H4 (cell line): ENCODE measurements at regions not wholly inside any gene's neighbourhood (a gene's known extent, or its start where the extent isn't known, plus 50 kb on each side); places are given as distances from the start of the nearest gene placed in this dataset.
"Not testable (repeated sequence)": the region's sequence is repeated elsewhere in the genome, so short reads cannot be mapped to it uniquely, and the experiment has no call there.

Source experiments
- DNase-seq: peaks from one replicate; pipeline ENCODE4 v3.0.0-alpha.2; 2015; ENCODE audit warnings: low spot score

DNA sequence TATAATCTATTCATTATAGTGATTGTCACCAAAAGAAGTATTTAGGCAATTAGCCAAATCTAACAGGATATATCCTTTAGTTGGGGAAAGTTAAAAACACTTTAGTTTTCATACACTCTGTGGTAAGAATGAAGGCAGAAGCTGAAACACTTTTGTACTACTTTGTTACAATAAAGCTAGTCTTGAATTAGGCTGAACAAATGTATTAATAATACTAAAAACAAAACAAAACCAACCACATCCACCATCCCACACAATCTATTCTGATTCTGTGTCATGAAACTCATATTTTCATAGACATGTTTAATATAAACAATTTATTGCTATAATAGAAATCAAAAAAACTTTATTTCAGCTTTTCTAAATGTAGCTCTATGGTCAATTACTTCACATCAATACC, 508.8 kb downstream of the ZEB2 start:
- DNase-seq, result no peak

DNA sequence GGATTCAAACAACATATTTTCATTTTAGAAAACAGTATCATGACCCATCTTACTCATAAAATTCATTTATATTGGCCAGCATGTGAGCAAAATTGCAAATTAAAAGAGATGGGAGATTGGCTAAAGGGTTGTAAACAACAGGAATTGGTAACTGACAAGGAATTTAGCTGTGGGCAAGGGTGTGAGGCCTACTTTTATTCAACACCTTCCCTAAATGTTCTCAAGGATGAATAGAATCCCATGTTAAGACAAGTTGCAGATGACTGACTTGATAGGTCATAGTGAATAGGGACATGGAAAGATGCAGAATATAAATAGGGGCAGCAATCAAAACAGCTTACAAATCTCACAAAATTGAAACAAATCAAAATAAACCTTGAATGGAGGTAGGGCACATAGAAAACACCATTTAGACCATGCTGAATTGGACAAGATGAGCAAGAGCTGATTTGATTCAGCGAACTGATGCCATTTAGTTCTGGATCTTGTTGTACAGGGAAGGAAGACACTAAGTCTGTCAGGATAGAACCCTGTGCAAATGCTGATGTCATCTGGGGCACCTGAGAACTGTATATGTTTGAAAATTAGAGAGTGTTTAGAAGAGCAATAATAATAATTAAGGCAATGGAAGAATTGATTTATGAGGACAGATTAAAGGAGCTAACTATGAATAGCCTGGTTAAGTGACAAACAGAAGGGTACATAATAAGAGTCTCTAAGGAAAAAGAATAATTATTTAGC, 509.7 kb downstream of the ZEB2 start:
- no peak for DNase-seq

DNA sequence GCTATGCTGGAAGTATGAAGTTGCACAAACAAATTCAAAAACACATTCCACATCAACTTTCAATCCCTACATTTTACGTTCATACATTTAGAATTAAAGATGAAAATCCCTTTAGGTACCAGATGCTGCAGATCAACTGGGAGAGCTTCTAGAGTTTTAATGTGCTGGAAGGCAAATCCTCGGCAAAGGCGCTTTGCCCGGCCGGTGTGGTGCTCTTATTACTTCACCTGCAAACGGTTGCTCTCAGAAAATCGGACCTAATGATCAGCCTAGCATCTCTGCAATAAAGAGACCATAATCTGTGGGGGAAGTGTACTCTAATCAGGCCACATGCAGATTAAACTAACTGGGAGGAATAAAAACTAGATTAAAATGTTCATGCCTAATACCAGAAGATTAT, 513.8 kb downstream of the ZEB2 start:
- DNase-seq, result no peak

DNA sequence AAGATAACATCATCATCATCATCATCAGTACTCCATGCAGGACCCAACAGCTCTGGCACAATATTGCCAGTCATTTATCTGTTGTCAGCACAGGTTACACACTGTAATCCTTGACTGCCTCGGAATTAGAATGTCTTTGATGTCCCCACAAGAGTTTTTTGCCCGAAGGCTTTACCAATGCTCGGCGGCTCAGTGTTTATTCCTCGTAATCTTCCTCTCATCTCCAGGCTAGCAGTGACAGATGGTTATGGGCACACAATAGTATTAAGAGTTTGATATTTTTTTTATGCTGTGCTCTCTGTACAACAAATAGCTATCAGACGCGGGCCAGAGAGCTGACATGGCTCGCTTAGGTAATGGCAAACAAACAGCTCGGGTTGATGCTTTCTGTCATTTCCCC, 515.2 kb downstream of the ZEB2 start:
- DNase-seq, result no peak

DNA sequence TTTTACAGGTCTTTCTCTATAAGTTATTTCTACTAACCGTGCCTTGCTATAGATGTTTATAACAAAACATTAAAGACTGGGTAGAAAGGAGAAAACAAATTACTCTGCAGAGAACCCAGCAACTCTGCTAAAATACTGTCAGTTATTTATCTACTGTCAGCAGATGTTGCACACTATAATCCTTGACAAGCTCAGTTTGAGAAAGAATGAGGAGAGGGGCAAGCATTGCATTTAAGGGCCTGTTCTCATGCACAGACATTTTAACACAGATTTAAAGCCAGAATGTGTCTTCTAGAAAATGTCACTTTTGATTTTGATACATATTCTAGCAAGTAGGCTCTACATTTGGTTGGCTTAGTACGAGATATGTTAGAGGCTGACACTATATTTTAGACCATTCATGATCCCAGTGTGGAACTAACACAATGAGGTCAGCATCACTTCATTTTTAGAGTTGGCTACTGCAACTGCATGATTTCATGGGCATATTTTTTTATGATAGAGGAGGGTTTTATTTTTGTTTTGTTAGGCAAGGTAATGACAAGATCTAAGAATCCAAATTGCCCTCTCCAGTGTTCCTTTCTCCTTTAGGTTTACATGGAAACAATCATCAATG, 516.4 kb downstream of the ZEB2 start:
- no peak for DNase-seq

DNA sequence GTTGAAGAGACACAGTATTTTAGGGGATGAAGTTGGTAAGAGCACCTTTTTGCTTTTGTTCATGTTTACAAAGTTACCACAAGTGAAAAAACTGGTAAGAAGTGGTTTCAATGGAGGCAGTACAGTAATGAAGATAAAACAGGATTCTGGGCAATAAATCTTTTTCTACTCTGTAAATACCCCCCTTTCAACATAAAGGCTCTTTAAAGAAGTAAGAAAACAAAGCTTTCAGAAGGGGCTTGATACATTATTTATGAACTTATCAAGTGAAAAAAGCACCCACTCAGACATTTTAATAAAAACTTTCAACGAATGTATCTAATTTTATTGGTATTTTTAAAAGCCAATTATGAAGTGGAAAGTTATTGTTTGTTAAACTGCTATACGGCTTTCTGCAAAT, 522.9 kb downstream of the ZEB2 start:
- DNase-seq, result no peak

DNA sequence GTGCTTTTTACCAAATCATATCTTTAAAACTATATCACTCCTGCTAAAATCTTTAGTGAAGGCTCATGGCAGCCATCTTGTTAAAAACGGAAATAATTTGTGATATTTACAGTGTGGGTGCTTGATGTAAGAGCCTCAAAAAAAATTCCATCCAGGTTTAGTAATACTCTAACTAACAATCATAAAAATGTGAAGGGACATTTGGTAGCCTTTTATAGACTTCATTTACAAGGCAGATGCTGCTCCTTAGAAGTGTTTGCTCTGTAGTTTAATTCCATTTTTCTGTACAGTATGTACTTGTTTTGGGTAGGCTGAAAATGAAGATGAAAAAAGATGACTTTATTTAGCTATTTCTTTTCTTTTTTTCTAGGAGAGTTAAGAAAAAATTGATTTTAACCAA, 525.0 kb downstream of the ZEB2 start:
- no peak for DNase-seq

DNA sequence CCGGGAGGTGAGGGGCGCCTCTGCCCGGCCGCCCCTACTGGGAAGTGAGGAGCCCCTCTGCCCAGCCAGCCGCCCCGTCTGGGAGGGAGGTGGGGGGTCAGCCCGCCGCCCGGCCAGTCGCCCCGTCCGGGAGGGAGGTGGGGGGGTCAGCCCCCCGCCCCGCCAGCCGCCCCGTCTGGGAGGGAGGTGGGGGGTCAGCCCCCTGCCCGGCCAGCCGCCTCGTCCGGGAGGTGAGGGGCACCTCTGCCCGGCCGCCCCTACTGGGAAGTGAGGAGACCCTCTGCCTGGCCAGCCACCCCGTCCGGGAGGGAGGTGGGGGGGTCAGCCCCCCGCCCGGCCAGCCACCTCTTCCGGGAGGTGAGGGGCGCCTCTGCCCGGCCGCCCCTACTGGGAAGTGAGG, 528.3 kb downstream of the ZEB2 start:
- not testable (repeated sequence) for DNase-seq

DNA sequence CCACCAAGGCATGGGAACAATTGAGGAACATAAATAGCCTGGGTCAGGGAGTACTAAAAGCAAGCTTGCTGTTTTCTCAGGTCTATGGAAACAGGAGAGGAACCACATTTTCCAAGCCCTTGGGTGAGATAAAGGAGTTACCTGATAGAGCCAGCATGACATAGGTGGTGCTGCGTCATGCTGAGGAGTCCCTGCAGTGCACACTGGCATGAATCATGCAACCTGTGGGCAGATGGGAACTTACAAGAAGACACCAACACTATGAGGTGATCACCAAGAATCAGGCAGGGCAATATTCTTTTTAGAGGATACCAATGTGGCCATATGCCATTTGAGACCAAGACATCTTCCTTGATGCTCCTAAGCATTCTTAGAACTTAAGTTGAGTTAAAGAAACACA, 531.8 kb downstream of the ZEB2 start:
- no peak for DNase-seq

DNA sequence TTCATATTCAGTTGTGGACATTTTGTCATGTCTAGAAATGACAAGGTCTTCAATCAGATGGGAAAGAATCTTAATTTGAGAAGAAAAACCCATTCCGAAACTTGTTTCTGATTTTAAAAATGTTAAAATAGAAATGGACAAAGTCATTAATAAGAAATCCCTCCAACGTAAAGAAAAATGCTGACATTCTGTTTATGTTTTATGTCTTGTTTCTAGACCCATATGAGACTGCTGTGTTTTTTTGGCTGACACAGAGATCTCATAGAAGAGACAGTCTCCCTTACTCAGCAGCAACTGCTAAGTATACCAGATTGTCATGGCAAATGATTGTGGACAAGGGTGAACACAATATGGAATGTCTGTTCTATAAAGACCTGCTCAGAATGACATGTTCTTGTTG, 538.5 kb downstream of the ZEB2 start:
- DNase-seq, result no peak

DNA sequence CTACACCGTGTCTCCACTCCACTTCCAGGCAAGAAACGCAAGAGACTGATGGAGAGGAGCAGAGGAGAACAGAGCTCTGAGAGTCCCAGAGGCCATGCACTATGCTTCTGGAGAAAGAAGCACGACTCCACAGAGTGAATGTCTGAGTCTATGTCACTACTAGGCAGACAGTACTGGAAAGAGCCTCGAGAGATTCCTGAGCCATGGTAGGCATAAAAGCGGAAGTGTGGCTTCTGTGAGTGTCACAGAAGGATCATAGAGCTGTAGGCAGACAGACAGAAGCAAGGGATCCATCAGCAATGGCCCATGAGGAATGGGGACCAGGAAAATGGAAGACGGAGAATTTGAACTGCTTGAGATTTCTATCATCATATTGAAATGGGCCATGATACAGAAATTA, 542.6 kb downstream of the ZEB2 start:
- no peak for DNase-seq

DNA sequence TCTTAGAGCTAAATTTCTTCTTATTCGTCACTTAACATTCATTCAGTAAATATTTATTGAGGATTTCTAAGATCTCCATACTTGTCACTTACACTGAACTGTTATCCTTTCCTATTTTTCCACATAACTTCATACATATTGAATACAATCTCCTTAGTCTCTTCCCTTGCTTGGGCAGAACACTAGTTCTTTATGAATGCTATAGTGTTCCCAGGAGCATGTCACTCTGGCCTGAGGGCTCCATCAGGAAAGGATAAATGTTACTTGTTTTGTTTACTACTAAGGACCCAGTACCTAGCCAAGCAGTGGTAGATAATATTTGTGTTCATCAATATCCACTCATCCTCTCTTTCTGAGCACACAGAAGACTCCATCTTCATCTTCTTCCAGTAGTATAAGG, 544.7 kb downstream of the ZEB2 start:
- no peak for DNase-seq

DNA sequence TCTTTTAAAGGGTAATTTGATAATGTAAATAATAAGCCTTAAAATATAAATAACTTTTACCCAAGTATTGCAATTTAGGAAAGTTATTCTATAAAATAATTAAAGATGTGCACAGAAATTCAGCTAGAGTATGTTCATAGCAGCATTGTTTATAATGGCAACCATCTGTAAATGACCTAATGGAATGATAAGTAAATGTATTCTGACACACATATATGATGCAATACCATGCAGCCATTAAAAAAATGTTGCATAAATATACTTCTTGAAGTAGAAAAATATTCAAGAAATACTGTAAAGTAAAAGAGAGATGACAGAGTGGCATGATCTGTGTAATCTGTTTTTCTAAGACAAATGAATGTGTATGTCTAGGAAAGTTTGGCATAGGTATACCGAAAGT, 545.7 kb downstream of the ZEB2 start:
- no peak for DNase-seq

DNA sequence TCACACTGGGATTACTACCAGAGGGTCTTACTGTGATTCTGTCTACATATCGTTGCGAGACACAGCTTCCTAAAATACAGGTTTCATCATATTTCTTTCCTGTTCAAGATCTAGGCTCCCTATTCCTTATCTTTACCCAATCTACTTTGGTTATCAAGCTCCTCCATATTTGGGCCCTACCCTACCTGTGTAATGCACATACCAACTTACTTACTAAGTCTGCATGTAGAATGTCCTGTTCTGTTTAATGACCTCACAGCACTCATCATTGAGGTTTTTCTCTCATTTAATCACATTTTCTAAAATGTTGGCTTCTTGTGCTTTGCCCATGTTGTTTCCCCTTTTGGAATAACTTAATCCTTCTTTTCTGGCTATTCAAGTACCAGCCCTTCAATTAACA, 551.1 kb downstream of the ZEB2 start:
- DNase-seq, result no peak

DNA sequence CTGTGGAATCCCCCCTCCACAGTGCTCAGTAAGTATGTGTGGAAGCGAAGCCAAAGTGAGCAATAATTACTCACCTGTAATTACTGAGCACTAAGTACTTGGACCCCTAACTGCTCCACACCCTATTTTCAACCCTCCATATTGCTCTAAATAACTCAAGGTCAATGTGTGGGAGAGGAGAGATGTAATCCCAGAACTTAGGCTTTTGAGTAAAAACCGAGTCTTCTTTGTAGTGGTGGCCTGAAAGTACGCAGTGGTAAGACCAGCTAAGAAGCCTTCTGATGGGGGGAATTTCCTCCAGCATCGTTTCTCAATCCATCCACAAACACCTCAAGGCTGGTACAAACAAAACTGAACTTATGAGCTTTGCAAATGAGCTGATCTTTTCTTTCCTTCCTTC, 551.6 kb downstream of the ZEB2 start:
- no peak for DNase-seq

DNA sequence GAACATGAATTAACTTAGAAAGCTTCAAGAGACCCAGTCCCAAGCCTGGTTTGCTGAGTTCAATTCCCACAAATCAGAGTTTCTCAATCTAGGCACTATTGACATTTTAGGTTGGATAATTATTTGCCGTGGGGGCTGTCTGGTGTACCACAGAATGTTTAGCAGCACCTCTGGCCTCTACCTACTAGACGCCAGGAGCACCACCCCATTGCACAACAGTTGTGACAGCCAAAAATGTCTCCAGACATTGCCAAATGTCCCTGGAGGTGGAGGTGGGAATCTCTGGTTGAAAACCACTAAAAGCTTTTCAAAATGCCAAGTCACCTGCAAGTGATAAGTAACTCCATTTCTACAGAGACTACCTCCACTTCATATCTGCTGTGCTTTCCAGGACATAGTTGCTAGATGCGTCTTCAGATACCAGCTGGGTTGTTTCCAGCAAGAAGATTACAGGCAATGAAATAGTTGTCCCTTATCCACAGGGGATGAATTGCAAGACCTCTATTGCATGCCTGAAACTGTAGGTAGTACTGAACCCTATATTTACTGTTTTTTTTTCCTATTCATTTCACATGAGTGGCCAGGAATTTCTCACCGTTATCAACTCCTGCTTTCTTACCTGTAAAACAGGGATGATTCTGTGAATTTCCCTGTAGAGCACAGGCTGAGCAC, 554.3 kb downstream of the ZEB2 start:
- DNase-seq, result no peak

DNA sequence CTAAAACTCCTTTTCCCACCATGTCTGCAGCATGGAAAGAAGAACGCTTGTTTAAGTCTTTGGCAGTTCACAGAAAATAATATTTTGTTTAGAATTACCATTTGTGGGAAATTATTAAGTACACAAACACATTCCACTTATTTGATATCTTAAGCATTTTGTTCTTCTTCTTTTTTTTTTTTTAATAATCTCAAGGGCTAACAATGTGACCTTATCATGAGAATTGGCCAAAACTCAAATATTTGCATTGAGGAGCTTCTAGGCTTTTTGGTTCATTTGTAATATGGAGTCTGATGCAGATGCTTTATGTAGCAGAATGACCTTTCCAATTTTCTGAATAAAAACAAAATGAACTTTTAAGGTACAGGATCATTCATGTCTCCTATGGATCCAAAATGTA, 555.0 kb downstream of the ZEB2 start:
- DNase-seq, result no peak

DNA sequence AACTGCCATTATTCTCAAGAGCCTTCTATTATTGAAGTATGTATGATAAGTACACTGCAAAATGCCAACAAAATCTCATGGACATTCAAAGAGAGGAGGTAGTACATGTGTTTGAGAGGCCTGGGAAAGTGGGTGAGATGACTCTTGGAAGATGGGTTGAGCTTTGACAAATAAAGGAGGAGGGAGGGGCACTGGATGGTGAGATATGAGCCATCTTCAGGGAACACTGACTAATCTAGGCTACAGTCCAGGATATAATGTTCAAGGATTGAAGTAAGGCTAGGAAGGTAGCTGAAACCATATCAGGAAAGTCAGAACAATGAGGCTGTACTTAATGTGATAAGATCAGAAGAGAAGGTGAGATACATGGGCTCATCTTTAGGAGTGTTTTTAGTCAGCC, 559.7 kb downstream of the ZEB2 start:
- DNase-seq, result no peak

DNA sequence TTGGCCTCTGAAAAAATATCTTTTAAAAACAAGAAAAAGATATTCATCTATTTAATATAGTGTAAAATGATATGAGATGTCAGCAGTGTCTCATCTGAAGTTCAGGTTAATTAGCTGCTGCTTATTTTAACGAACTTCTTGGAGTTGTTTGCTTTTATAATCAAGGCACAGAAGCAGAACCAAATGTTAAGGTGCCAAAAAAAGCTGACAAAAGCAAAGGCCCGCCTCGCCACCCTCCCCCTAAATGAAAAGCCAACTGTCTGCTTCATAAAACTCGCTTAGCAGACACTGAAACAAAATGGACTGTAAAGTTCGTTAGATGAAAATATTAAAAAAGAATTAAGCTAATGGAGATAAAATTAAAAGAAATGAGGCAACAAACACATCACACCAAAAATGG, 562.6 kb downstream of the ZEB2 start:
- no peak for DNase-seq

DNA sequence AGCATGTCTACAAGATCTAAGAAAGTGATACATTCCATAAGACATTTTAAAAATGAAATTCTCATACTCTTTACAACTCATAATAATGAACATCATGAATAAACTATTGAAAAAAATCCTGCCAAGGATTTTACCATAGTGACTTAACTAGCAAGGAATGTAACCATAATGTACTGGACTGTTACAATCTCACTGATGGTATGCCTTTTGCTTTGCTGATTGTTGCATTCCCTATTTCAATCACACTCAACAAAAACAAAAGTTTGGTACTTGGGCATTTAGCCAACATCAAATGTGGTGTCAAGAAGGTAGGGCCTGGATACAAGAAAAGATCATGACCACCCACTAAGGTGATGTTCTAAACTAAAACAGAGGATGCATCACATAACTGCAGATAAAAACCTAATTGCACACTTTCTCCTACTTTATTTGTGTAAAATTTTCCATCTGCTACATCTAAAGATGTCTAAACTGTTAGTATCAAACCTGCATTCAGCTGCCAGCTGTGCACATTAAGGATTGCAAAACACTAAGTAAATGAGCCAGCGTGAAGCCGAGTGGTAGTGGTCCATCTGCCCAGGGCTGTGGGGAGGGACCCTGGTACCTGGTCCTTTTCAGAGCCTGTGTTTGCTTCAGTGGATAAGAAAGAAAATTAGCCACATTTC, 564.4 kb downstream of the ZEB2 start:
- DNase-seq, result peak; percentile 20

DNA sequence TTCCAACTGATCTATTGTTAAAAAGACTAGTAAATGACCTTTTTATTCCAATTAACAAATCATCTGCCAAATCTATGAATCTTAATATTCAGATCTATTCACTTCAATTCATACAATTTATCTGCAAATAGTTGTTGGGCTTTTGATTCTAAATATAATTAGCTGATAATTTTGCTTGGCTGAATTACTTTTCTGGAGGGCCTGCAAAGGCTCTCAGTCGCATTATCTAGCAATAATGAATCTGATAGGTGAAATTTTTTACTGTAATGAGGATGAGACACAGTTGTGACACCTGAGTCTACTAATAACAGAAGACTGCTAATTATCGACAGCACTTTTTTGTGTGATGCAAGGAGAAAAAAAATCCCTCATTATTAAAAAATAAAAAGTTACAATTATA, 565.1 kb downstream of the ZEB2 start:
- DNase-seq, result no peak

DNA sequence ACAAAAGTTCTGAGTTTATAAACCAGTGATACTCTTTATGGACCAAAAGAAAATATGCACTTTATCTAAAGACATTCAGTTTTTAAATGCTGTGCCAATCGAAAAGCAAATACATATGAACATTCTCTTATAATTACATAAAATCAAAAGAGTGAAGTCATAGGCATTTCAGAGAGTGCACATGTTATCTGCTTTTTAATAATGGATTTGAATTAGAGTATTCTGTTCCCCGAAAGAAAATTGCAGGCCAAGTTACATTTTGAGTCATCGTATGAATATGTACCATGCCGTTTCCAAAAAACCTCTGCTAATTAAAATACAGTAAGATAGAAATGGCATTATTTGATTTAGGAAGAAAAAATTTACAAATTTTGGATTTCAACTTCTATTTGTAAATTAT, 565.7 kb downstream of the ZEB2 start:
- DNase-seq, result no peak

DNA sequence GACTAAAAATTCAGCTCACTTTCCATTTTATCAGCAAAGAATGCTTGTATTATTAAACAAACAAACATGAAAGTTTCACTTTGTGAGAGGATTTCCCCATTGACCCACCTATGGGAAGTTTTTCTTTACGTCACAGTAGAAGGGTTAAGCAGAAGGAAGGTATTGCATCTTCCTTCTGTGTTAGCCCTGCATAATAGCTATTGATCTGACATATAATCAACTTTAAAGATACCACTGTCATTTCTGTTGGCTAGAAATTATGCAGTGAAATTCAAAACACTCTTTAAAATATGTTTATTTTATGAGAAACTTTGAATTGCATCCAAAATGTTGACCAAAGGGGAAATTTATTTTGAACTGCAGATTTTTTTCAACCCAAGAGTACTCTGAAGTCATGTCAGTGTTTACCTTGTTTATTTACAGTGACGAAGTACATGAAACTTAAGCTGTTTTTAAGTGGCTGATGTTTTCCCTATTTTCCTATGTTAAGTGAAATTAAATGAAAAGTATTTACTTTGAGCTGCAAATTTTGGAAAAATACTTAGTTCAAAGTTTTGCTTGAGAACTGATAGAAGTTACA, 566.4 kb downstream of the ZEB2 start:
- no peak for DNase-seq
